NOMO-1 treated with DMSO at 0.1 percent for 48 hours (cell line): ENCODE measurements at regions not wholly inside any gene's neighbourhood (a gene's known extent, or its start where the extent isn't known, plus 50 kb on each side); places are given as distances from the start of the nearest gene placed in this dataset.
A peak's percentile ranks its signal among the peaks of the same experiment; 100 is the strongest.

ENCODE experiments used
- DNase-seq: peaks from one replicate; lab custom pipeline; 2025; ENCODE audit not compliant: unreplicated experiment; lab: John Stamatoyannopoulos, UW

- no peak for DNase-seq
Observed at GRCh38 chr6:44603044-44603686, 215.7 kb downstream of the CDC5L start.

GRCh38 chr6:44606504-44606903, 219.0 kb downstream of the CDC5L start:
- no peak for DNase-seq

DNA sequence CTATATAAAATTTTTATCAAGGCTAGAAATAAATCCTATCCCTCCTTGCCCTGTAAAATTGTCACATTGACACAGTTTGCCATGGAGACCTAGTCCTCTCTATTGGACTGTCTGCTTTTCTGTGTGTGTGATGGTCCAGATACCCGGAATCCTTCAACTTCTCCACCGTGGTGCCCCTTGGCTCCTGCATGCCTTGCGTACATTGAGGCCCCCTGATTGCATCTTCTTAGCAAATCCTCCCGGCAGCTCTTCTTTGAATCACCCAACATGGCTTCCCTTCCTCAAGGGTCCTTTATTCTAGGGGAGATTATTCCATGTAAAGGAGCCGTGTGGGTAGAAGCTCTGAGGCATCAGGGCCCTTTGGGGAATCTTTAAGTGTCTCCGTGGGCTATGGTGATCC, 219.5 kb downstream of the CDC5L start:
- DNase-seq: no peak

DNA sequence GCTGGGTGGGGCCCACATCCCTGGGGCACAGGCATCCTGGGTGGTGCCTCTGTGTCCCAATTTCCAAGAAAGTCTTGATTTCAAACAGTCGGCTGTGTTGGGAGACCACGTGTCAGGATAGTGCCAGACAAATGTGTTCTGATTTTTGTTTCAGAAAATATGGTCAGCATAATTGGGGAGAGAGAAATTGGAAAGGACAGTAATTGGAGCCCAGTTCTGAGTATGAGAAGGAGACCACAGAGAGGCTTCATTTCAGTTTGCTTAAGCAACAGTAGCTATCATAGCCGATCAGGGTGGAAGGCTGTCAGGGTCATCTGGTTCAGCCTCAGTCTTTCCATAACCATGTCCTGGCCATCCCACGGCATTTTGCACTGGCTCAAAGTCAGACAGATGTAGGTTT, 220.7 kb downstream of the CDC5L start:
- DNase-seq: no peak

DNA sequence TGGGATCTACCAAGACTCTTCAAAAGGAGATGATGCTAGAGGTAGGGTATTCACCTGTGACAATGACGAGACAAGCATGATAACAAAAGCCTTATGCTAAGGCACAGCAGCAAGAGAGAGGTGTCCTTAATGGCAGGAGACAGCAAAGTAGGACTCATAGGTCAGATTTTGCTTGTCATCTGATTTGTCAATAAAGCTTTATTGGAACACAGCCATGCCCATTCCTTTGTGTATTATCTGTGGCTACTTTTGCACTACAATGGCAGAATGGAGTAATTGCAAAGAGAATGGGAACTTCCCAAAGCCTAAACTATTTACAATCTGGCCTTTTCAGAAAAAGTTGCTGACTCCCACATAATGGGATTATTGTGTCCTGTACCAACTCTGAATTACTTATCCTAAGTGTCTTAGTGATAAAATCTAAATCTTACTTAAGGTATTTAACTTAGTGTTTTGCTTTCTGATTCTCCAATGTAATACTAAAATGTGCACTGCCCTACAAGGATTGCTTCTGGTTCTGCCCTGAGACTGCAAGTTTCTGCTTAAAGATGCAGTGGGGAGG, 221.6 kb downstream of the CDC5L start:
- no peak for DNase-seq

GRCh38 chr6:44614396-44614795, 226.9 kb downstream of the CDC5L start:
- no peak for DNase-seq

- no peak for DNase-seq
Observed at GRCh38 chr6:44615621-44616020, 228.1 kb downstream of the CDC5L start.

DNA sequence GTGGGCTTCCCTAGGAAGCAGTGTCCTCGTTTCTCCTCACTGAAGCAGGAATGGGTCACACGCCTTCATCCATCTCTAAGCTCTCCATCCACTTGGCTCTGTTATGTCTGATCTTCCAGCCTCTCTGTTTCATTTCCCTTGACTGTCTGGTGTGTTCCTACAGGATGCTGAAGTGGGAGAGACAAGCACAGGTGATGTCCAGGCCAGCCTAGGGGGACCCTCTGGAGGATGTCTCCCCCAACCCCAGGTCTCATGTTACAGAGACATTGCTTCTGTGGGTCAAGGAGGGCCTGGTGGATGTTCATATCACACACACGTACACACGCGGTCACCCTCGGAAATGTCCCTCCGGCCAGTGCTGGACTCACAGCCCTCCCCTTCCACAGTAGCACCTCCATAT, 229.9 kb downstream of the CDC5L start:
- no peak for DNase-seq

- DNase-seq: peak; percentile 95
Observed at GRCh38 chr6:44618371-44618770, 230.9 kb downstream of the CDC5L start.

DNA sequence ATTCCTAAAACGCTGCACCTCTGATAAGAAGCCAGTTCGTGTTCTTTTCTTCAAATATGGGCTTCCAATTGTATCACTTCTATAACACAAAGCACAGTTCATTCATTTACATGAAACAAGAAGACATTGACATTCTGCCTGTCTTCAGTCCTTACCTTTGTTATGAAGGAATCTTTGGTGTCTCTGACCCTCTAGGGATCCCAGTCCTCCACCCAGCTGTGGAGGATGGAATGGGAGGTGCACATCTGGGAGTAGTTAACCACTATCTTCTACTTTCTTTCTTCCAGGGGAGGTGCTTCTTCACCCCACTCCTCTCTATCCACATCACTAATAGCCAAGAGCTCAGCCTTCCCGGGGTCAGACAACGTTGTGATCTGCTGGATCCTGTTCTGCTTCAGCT, 233.4 kb downstream of the CDC5L start:
- no peak for DNase-seq

GRCh38 chr6:44621846-44622245, 234.3 kb downstream of the CDC5L start:
- no peak for DNase-seq

DNA sequence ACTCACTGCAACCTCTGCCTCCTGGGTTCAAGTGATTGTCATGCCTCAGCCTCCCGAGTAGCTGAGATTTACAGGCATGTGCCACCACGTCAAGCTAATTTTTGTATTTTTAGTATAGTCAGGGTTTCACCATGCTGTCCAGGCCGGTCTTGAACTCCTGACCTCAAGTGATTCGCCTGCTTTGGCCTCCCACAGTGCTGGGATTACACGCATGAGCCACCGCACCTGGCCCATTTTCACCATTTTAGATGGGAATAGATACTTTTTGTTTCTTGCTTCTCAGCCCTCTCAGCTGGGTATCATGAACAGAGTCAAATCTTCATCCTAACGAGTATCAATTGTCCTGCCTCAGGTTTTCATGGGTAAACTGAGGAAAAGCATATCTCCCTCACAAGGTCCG, 235.0 kb downstream of the CDC5L start:
- DNase-seq: no peak

DNA sequence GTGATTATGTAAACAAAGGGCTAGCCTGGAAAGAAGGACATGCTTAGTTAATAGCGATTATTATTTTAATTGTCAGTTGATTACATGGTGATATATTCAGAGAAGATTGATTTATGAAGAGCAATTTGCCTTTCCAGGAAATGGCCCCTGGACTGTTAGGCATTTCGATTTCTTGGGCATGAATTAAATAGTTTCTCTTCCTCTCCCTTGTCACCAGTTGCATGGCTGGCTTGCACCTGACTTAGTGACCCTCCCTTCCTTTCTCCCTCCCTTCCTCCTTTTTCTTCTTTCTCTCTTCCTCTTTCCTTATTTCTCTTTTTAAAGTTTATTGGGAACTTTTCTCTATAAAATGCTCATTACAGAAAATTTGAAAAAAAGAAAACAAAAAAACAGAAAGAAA, 235.4 kb downstream of the CDC5L start:
- peak; percentile 91 for DNase-seq

GRCh38 chr6:44624226-44624625, 236.7 kb downstream of the CDC5L start:
- DNase-seq: no peak

DNA sequence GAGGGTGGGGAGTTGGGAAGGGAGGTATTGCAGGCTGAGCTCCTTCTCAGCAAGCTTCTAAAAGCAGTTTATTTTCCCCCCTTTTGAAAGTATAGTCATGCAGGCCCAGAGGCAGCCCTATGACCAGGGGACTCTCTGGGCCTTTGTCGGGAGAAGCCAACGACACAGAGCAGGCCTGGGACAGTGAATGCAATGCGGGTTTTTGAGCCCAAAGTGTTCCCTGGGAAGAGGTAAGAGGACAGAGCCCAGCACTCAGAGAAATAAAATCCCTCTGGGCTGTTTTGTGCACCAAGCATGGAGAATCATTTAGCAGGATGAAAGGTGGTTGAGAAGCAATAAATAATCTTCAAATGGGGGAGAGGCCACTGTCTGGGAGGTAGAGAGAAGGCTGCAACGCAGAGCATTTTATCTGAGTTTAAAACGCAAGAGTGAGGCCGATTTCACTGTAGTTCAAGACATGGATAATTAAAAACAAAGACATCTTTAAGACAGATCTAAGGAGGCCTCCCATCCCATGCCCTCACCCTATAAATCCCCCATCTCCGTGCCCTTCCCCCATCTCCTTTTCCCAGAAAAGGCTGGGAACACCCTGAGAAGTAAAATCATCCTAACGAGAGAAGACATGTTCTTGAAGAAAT, 237.5 kb downstream of the CDC5L start:
- DNase-seq: no peak

DNA sequence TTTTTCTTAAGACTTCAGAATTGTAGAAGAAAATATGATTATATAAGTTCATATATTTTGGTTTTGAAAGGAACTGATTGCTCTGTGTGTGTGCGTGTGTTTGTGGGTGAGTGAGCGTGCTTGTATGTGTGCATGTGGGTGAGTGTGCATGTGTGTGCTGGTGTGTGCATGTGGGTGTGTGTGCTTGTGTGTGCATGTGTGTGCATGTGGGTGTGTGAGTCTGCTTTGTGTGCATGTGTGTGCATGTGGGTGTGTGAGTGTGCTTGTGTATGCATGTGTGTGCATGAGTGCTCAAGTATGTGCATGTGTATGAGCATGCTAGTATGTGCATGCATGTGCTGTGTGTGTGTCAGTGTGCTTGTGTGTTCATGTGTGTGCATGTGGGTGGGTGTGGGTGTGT, 238.5 kb downstream of the CDC5L start:
- DNase-seq: no peak

GRCh38 chr6:44626616-44627015, 239.1 kb downstream of the CDC5L start:
- no peak for DNase-seq

DNA sequence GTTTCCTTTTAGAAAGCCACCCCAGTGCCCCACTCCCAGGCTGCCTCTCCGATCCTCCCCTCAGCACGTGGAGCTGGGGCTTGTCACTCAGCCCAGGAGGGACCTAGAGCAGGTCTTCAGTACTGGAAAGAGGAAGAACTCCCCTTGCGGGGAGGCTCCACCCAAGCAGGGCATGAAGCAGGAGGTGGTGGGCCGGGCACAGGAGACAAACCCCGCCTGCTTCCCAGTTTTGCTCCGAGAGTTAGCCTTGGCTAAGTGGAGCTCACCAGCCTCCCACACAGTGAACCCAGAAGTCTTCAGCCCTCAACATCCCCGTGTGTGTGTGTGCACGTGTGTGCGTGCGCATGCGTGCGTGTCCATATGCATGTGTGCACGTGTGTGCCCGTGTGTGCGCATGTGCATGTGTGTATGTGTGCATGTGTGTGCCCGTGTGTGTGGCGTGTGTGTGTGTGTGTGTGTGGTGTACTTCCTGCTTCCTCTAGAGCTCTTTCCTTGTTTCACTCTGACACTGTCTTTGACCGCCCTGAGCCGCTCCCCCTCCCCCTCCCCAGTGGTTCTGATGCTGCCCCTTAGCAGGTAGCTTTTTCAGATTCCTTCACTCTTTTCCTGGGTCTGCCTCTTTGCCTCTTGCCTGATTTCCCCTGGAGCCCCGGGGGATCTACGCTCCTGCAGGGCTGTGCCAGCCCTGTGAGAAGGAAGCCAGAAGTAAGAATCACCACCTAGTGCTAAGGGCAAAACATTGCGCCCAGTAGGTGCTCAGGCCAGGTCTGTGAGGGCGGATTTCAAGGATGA, 239.8 kb downstream of the CDC5L start:
- DNase-seq: peak; percentile 94

DNA sequence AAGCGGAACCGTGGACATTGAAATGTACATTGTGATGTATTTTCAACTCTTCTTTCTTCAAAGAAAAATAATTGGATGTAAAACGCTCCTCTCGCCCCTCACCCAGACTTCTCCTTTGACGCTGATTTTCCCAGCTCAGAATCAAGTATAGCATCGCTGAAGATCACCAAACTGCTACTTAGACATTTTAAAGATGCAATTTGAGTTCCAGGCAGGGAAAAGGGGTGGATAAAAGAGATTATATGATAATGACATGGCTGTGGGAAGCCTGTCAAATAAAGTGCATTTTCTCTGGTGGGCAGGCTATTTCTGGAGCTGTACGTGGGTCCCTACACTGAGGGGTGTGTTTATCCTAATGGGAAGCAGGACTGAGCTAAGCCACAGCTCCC, 240.4 kb downstream of the CDC5L start:
- no peak for DNase-seq

- no peak for DNase-seq
Observed at GRCh38 chr6:44628347-44628746, 240.8 kb downstream of the CDC5L start.

DNA sequence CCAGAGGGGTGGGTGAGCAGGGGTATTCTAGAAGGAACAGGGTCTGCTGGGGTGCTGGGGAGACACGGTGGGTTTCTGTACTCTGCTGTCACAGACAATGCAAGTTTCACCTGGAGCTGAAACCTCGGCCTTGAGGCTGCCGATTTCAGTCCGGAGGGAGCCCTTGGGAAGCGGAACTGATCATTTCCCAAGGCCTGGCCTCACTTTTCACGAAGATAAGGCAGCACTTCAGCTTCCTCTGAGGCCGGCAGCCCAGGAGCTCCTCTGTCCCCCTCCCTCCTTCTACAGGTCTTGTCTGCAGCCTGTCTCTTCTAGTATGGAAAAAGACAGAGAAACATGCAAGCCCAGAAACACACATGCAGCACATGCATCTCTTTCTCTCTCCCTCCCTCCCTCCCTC, 242.1 kb downstream of the CDC5L start:
- DNase-seq: peak; percentile 49
